NCI-H146 (cell line): ENCODE measurements at regions not wholly inside any gene's neighbourhood (a gene's known extent, or its start where the extent isn't known, plus 50 kb on each side); places are given as distances from the start of the nearest gene placed in this dataset.

Experiments used
- DNase-seq: peaks from one replicate; lab custom pipeline; 2025; lab: John Stamatoyannopoulos, UW

DNA sequence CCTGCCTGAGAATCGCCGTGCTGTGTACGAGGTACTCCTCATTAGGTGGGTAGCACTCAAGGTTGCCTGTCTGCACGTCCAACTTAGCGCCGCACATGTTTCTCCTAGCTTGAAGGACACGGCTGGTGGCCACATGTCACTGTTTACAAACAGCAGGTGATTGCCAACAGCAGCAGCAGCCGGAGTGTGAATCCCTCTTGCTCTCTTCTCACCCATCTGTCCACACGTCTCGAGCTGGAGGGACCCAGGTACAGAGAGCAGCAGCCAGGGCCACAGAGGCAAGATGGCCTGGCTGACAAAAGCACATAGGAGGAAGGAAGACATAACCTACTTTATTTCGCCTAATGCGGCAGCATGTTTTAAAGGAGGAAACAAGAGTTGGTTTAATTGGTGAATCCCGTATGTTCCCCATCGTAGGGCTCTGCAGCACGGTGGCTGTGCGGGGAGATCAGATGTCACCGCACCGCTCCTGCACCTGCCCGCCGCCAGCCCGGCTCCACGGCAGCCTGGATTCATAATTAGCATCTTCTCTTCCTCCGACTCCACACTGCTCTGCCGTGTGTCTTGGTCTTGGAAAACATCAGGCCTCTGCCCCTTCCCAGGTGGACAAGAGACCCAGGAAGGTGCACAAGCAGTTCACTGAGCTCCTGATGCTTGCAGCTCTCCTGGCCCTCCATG is 201.6 kb upstream of the IRX1 start:
- DNase-seq: no peak

DNA sequence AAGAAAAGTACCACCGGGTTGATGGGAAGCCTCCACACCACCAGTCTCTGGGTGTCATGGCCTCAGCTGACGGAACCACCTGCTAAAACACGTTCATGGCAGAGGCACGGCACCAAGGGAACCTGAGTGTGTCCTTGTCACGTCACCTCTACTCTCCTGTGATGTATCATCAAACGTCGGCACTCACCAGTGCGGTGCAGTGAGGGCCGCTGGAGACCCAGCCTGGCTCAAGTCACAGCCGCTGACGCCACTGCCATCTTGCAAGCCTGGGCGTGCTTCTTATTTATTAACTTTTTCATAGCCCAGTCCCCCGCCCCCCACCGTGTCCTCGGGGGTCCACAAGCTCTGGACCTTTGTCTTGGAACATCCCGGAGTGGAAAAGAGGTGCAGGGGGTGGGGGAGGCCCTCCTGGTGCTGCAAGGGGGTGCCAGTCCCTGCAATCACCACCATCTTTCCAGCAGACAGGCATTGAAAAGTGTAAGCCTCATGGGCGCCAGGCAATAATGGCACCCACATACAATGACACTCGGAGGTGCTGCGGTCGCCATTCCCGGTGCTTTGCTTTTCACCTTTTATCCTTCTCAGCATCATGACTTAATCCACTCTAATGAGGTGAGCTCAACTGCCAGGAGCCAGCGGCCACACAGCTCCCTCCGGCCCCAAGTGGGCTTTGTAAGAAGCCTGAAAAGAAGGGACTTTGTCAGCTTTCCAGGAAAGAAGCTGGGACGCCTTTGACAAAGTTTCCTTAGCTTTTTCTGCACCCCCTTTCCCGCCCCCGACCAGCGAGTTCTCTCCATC is 202.3 kb upstream of the IRX1 start:
- DNase-seq: no peak

DNA sequence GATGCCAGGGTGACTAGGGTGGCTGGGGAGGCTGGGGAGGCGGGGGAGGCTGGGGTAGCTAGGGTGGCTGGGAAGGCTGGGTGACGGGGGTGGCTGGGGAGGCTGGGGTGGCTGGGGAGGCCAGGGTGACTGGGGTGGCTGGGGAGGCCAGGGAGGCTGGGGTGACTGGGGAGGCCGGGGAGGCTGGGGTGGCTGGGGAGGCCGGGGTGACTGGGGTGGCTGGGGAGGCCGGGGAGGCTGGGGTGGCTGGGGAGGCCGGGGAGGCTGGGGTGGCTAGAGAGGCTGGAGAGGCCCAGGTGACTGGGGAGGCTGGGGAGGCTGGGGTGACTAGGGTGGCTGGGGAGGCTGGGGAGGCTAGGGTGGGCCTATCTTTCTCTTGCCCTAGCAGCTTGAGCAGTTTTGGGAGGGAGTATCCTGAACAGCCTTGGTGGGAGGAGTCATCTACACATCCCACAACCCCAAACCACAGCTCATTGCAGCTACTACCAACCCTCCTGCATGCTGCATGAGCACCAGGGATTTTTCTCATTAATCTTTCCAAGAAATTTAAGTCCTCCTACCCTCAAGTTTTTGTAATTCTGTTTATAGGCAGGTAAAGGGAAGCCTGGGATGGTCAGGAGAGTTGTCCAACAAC is 203.2 kb upstream of the IRX1 start:
- DNase-seq: no peak

DNA sequence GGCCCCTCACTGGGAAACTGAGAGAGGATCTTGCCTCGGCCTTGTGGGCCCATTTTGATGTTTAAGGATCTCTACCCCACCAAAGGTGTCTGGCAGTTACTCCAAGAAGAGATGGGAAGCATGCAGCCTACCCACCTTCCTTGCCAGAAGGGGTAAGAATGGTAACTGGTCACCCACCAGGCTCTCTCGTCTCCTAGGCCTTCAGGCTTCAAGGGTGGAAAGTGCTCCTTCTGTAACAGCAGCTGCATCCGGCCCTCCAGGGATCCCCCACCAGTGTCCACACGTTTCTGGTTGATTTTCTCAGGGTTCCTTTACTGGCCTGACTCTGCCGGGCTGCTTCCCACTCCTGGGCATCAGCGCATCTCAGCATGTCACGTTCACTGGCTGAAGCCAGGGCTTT is 204.4 kb upstream of the IRX1 start:
- DNase-seq: no peak

DNA sequence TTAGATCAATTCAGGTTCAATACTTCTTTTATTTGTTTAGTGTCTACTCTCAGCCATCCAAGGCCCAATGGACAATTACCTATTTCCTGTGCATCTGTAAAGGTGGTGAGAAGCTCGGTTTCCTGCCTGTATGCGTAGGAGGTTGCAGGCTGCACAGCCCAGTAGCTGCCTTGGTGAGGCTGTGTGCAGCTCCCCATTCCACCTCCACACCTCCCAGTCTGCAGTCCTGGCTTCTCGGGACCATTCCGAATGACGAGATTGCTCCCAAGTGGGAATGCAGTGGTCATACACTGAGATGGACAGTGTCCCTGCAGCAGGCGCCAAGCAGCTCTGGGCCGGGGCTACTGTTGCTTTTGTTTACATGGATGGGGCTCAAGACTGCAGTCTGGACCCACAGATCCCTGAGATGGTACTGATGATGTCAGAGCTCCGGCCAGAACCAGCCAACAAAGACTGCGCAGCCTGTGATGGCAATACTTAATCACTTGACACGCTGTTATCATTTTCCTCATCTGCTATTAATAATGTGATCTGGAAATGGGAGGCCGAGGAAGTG is 206.1 kb upstream of the IRX1 start:
- DNase-seq: no peak

DNA sequence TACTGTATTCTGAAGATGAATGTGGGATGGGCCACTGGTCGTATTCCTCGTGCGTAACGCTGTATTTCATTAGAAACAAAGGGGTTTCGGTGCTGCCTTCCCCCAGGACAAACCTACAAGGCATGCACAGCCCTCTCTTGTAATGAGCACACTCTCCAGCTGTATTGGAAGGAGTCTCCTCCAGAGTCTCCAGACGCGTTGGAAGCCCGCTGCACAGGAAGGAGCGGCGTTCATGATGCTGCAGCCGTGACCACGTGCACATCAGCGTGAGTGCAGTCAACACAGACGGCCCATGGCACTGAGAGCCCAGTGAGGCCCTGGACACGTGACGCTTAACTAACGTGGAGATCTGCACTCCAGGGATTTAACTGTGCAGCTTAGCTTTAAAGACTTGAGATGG is 209.0 kb upstream of the IRX1 start:
- DNase-seq: no peak

DNA sequence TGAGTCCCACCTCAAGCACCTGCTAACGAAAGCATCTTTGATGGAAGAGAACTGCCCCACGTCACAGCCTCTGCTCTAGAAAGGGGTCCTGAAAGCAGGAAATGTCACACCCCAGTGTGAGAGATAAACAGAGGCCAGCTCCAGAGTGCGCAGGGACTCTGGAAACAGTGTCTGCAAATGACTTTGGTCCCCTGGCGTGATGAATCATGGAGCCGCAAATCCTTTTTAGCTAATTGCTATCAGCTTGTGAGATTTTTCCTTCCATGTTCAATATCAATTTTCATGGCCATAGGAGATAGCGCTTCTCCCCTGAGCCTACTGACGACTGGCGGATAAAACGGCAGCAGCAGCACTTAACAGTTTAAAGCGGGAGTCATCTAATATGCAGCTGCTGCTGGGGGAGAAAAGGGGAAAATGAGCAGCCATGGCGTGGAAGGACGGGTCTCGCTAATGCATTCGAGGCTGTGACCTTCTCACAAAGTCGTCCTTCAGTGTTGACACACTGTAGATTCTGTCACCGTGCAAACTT is 209.6 kb upstream of the IRX1 start:
- DNase-seq: no peak

DNA sequence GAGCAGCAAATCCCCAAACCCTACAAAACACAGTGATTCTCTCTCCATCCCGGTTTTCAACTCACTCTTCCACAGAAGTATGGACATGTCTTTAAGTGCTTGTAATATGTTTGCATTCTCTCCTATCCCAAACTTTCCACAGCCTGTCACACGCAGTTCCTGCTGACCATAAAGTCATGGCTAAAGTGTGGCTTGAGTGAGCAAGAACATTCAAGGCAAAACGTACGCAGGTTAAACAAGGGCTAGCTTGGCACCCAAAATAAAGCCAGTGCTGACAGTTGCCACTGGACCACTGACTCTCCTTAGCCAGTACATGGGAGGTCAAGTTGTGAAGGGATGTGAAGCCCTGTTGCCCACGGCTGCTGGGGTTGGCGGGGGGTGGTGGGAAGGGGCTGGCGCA is 211.1 kb upstream of the IRX1 start:
- DNase-seq: no peak

DNA sequence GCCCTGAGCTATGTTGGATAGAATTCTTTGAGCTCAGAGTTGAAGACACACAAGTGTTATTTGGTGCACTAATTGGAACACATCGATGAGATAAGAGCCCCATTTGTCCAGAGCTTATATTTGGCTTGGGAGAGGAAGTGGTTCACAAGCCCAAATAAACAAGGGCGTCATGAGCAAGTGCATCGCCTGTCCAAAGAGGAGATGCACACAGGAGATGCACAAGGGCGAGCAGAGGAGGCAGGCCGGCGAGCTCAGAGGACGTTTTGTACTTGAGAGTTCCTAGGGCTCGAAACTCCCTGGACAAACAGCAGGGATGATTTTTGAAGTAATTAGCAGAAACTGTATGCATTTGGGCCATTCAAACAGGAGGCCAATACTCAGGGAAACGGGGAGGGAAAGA is 212.8 kb upstream of the IRX1 start:
- DNase-seq: no peak

DNA sequence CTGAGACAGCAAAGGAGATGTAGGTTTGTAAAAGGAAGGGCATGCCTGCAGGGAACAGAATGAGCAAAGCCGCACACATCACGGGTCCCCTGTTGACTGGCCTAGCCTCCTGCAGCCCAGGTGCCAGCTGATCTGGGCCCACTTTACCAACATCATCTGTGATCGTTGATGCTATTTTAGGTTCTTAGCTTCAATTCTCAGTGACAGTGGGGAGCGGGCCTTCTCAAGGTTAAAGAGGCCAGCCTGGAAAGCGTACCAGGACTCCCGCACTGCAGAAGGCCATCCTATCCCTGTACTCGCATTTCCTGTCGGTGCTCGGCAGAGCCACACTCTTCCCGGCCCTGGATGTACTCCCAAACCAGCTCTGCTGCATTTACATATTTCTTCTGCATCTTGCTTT is 213.5 kb upstream of the IRX1 start:
- DNase-seq: no peak

DNA sequence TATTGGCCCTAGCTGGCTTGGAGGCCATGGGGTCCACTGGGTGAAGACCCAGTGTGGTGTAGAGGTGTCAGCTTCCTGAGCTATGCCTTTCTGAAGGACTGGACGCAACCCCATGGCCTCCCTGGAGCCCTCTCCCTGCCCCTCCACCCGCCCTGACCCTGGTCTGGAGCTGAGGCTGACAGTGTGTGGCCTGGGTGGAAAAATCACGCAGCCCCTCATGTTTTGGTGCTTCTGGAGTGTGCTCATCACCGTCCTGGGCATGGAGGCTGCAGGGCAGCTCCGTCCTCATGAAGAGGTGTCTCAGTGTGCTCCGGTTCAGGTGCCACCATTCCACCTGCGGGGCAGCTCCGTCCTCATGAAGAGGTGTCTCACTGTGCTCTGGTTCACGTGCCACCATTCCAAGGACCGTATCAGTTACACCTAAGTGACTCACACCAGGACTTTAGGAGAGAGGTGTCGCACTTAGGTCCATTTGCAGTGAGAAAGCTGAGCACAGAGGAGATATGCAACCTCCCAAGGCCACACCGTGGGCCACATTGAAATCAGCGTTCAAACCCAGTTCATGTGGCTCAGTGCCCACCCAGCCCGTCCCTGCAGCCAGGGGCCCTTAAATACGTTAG is 214.3 kb upstream of the IRX1 start:
- no peak for DNase-seq

DNA sequence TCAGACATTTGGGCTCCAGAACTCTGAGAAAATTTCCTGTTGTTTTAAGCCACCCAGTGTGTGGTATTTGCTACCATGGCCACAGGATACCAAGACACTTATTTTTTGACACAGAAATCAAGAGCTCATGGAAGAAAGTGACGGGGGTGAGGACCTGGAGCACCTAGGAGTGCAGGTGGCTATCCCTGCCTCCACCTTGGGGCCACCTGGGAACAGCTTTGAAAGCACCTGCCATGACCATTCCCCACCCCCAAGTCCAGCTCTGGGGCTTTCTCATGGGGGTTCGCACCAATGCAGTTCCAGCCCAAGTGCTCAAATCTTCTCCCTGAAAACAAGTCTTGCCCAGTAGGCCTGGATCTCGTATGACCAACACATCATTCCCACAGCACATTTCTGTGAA is 214.9 kb upstream of the IRX1 start:
- DNase-seq: no peak

DNA sequence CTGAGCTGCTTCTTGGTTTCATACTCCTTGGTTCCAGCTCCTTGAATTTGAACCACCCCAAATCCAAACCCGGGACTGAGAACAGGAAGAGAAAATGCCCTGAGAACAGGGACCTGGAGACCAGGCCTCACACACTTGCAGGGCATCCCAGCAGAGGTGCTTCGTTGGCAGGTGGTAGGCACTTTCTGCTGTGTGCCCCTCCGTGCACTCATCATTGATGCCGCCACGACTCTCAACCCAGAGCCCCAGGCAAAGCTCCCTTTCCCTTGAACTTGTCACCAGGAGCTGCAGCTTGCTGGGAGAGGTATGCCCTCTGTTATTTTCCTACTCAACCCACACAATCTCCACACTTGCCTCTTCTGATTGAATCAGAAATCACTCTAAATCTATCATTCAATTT is 217.8 kb upstream of the IRX1 start:
- DNase-seq: no peak

DNA sequence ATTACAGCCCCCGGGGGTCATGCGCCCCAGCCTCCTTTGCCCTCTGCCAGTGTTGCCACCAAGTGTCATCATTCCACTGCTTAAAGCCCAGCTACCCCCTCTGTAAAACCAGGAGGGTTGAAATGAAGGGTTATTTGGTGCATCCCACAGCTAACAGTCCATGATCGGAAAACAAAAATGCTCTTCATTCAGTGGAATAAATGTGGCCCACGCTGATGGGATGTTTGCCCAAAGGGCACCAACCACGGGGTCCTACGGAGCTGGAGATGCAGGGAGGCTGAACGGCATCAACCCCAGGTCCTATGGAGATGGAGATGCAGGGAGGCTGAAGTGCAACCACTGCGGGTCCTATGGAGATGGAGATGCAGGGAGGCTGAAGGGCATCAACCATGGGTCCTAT is 218.5 kb upstream of the IRX1 start:
- no peak for DNase-seq

DNA sequence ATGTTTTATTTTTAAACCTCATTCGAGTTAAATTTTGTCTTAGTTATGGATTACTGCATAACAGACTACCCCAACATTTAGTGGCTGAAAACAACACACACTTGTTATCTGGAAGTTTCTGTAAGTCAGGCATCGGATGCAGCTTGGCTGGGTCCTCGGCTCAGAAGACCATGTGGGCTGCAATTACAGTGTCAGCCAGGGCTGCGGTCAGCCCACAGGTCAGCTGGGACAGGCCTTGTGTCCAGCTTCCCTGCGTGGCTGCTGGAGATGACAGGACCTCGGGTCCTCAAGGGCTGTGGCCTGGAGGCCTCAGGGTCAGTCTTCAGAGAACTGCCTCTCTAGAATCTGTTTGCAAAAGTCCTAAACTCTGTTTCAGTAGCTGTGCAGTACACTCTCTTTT is 219.0 kb upstream of the IRX1 start:
- DNase-seq: no peak

DNA sequence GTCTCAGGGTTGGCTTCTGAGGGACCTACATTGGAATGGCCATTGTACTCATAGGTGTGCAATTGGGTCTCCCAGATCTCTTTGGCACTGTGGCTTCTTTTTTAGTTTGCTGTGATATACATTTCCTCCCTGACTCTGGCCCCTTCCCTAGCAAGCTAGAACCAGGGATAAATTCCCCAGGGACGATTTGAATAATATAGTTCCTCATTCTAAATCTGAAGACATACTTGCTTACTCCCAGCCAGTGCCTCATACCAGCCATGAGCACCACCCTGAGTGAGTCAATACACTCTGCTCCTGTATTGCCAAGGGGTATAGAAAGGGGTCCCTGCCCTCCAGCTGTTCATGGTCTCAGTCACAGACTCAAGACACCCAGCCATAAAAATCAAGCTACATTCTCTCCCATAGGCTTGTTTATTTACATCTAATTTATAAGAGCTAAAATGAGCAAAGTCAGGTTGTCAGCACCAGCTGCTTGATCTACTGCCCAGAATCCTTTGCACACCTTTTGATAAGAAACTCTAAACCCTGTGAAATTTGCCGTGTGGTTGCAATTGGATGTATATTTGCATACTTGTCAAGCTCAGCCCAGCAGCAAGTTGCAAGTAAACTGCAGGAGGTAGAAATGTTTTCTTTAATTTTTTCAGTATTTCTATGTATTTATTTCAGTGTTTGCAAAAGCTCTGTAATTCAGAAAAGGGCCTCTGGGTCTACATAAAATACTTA is 219.9 kb upstream of the IRX1 start:
- DNase-seq: no peak

DNA sequence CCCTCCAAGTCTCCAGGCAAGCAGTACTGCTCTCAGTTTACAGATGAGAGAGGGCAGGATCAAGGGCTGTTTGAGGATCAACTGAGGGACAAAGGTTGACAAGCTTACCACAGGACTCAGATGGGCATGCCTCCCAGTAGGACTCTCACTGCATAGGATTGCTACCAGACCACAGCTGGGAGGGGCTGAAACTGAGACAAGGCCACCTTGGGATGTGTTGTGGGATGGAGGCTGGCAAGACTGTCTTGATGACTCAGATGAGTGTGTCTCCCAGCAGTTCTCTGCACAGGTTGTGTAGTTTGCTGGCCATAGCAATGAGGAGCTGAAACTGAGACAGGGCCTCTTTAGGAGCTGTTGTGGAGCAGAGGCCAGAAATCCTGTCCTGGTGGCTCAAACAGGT is 222.2 kb upstream of the IRX1 start:
- no peak for DNase-seq

DNA sequence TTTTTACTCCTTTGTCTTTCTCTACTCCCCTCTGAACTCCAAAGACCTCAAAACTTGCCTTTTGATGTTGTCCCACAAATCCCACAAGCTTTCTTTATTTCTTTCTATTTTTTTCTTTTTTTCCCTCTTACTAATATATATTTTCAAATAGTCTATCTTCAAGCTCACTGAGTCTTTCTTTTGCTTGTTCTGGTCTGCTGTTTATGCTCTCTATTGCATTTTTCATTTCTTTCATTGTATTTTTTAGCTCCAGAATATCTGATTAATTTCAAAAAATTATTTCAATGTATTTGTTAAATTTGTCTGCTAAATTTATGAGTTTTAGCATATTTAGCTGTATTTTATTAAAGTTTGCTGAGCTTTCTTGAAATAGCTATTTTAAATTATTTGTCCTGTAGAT is 223.3 kb upstream of the IRX1 start:
- DNase-seq: no peak

DNA sequence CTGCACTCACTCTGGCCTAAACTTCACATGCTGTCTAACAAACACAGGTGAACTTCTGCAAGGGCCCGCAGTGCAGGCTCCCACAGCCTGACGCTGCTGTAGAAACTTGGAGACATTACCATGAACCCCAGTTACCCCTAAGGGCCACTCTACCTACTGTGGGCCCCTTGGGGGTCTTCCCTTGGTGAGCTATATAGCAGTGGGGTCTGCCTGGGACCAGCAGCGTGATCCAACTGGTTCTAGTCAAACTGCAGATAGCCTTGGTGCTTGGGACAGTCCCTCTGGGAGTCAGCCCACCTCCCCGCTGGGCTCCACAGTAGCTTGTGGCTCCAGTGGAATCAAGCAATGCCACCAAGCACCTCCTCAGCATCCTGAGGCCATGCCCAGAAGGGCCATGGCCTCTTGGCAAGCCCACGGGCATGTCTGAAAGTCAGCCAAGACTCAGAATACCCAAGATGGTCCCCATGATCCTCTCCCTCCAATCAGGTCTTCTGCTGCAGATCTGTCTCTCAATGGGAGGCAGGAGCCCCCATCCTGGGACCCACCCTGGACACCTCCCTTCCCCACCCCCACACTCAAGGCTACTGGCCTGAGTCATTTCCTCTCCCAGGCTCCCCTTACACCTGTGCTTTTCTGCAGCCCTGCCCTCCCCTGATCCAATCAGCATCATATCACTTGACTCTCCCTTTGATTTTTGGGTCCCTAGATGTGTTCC is 230.0 kb upstream of the IRX1 start:
- DNase-seq: no peak

DNA sequence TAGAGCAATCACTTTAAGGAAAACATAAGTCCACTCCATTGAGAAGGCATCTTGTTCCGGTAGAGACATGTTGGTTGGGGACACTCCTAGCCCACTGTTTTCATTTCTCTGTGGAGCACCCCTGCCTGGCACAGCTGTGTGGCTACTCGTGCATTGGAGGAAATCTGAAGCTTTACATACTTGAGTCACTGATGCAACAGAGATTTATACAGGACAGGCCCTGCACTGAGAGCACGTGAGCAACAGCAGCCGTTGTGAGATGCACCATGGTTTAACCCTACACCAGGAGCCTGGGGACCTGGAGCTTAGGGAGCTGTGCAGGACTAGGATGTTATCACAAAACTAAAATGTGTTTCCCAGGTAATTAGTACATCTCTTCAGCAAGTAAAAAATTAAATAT is 230.7 kb upstream of the IRX1 start:
- DNase-seq: no peak

DNA sequence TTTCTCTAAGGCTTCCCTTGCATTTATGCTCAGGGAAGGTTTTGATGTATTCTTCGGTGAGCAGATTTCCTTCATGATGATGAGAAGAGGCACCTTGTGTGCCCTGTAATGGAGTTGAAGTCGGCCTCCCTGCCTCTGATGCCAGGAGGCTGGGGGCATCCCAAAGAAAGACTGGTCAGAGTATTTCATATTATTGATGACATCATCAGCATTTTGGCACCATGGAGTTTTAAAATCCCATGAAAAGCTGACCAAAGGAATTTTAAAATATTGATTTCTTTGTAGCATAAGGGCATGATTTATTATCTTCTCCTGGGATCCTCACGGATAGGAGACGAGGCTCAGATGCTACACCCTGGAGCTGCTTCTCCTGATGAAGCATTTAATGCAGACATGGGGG is 231.2 kb upstream of the IRX1 start:
- DNase-seq: no peak
